ENCODE measurements at regions not wholly inside any gene's neighbourhood (a gene's known extent, or its start where the extent isn't known, plus 50 kb on each side); places are given as distances from the start of the nearest gene placed in this dataset.

- DNase-seq (ENCODE audit: low read depth in 2 of 2): peak; percentile 5 to 27
Measured at GRCh38 chr7:38070718-38071117, 107.3 kb upstream of the STARD3NL start.

- no peak for DNase-seq (ENCODE audit: low read depth in 2 of 2)
Measured at GRCh38 chr7:38086857-38087256, 91.2 kb upstream of the STARD3NL start.

GRCh38 chr7:38102507-38102906 is 75.5 kb upstream of the STARD3NL start:
- DNase-seq (ENCODE audit: low read depth in 2 of 2): peak; percentile 24 to 32

DNA sequence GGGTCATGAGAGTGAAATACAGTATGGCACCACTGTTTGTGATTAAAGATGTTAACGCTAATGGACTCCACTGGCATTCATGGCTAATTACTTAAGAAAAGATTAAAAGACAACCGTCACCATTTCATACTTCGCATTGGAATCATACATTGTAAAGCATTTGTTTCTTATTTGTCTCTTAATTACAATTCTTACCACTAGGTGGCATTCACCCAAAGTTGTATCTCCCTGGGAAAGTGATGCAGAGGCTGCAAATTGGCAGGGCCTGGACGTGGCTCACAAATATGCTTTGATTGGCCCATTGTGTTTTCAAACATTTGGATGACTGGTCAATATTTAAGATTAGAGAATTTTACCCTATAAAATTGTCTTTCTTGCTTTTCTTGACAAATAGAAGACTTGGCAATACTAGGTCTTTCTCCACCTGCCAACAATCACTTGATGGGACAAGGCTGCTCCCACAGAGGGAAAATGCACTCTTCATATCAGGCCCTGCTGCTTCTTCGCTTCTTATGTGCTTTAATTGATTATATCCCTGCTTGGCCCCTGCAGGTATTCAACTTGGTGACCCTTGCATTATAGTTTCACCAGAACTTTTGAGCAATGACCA is 72.1 kb upstream of the STARD3NL start:
- DNase-seq (ENCODE audit: low read depth in 2 of 2): peak; percentile 62 to 68

DNA sequence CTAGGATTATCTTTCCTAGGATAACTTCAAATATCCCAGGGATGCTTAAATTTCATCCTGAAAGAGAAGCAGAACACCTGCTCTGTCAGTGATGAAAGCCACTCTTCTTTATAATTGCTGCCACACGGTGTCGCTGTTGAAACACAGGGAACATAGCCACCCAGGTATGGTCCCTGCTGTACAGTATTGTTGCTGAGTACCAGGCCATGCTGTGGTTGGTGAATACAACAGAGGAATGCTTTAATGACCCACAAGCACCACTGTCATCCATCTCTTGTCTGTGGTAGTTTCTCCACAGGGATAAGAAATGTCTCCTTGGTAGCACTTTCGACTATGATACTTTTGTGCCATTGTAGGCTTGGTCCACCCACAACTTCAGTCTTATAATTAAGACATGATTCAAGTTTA is 70.6 kb upstream of the STARD3NL start:
- peak; percentile 60 to 75 for DNase-seq (ENCODE audit: low read depth in 2 of 2)

GRCh38 chr7:38112075-38112474 is 66.0 kb upstream of the STARD3NL start:
- no peak for DNase-seq (ENCODE audit: low read depth in 2 of 2)

GRCh38 chr7:38120076-38120475 is 58.0 kb upstream of the STARD3NL start:
- no peak for DNase-seq (ENCODE audit: low read depth in 2 of 2)

GRCh38 chr7:38122501-38122900 is 55.5 kb upstream of the STARD3NL start:
- DNase-seq (ENCODE audit: low read depth in 2 of 2): no peak

- no peak for DNase-seq (ENCODE audit: low read depth in 2 of 2)
Measured at GRCh38 chr7:38123494-38123893, 54.6 kb upstream of the STARD3NL start.

GRCh38 chr7:38127216-38128207 is 50.5 kb upstream of the STARD3NL start:
- DNase-seq (ENCODE audit: low read depth in 2 of 2): no peak
